ENCODE measurements at regions not wholly inside any gene's neighbourhood (a gene's known extent, or its start where the extent isn't known, plus 50 kb on each side); places are given as distances from the start of the nearest gene placed in this dataset.

DNA sequence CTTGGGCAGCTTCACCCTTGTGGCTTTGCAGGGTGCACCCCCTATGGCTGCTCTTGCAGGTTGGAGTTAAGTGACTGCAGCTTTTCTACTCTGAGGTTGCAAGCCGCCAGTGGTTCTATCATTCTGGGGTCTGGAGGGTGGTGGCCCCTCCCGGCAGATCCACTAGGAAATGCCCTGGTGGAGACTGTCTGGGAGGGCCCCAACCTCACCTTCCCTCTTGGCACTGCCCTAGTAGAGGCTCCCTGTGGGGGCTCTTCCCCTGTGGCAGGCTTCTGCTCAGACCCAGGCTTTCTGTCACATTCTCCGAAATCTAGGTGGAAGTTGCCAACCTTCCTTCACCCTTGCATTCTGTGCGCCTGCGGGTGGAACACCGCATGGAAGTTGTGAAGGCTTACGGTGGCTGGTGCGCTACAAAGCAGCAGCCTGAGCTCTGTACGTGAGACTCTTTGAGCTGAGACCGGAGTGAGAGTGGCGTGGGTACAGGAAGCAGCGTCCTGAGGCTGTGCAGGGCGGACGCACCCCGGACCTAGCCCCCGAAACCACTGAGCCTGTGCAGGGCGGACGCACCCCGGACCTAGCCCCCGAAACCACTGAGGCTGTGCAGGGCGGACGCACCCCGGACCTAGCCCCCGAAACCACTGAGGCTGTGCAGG is 626.7 kb upstream of the FRG1 start:
- H3K4me3 Mint-ChIP-seq = no peak overlapping the region
- no peaks in the 10 kb centered on the region for H3K27me3 Mint-ChIP-seq (ENCODE audit: low read depth)
- H3K4me1 Mint-ChIP-seq = no peaks in the 10 kb centered on the region
- peaks cover 6% of the 10 kb centered on the region for H3K36me3 Mint-ChIP-seq (ENCODE audit: low read depth)
- TF ChIP-seq, protein P1, sequence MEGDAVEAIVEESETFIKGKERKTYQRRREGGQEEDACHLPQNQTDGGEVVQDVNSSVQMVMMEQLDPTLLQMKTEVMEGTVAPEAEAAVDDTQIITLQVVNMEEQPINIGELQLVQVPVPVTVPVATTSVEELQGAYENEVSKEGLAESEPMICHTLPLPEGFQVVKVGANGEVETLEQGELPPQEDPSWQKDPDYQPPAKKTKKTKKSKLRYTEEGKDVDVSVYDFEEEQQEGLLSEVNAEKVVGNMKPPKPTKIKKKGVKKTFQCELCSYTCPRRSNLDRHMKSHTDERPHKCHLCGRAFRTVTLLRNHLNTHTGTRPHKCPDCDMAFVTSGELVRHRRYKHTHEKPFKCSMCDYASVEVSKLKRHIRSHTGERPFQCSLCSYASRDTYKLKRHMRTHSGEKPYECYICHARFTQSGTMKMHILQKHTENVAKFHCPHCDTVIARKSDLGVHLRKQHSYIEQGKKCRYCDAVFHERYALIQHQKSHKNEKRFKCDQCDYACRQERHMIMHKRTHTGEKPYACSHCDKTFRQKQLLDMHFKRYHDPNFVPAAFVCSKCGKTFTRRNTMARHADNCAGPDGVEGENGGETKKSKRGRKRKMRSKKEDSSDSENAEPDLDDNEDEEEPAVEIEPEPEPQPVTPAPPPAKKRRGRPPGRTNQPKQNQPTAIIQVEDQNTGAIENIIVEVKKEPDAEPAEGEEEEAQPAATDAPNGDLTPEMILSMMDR (IDR thresholded peaks at IDR 0.05; ENCODE audit: unreplicated experiment in 3 of 3) = no peak
- no peak overlapping the region for H3K27ac Mint-ChIP-seq
- H3K9me3 Mint-ChIP-seq = peaks cover 41% of the 10 kb centered on the region

DNA sequence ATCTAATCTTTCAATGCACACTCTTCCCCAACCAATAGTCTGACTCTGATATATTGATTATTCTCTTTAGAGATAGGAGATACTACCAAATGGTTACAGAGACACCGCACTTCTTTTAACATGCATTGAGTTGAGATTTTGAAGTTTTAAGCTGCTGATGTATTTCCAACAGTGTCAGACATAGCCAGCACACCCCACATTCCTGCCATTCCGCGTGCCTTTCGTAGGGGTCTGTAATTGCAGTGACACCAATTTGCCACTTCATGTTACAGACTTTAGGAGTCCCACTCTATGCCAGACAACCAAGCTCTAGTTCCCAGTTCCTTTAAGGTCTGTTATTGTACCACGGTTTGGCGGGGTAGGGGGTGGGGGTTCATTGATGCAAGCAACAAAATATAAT is 618.2 kb upstream of the FRG1 start:
- no peaks in the 10 kb centered on the region for H3K27me3 Mint-ChIP-seq (ENCODE audit: low read depth)
- H3K36me3 Mint-ChIP-seq (ENCODE audit: low read depth) = no peaks in the 10 kb centered on the region
- TF ChIP-seq, protein P1 (IDR thresholded peaks at IDR 0.05; ENCODE audit: unreplicated experiment in 3 of 3) = no peak
- no peak overlapping the region for H3K27ac Mint-ChIP-seq
- H3K4me3 Mint-ChIP-seq = no peak overlapping the region
- H3K9me3 Mint-ChIP-seq = peaks cover 51% of the 10 kb centered on the region
- no peaks in the 10 kb centered on the region for H3K4me1 Mint-ChIP-seq

DNA sequence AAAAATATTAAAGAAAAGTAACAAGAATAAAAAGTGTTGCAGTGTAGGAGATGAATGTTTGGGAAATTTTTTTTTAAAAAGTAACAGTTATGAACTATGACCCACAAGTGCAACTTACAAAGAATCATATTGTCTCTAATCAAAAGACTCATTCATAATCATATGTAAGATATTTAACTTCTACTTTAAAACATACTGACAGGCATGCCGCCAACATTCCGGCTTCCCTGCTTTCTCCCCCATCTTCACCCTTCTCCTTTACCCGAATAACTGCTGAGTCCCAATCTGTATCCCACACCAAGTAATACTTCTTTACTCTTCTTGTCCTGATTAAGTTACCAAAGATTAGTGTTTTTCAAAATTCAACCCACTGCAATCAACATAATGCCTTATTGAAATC is 598.8 kb upstream of the FRG1 start:
- Mint-ChIP-seq H3K27me3 (ENCODE audit: low read depth) (no peaks in the 10 kb centered on the region), H3K27ac (no peak overlapping the region), H3K36me3 (ENCODE audit: low read depth) (no peaks in the 10 kb centered on the region), H3K4me3 (no peak overlapping the region), H3K4me1 (no peaks in the 10 kb centered on the region), H3K9me3 (peaks cover 64% of the 10 kb centered on the region)
- TF ChIP-seq, protein P1 (IDR thresholded peaks at IDR 0.05; ENCODE audit: unreplicated experiment in 3 of 3) = no peak

DNA sequence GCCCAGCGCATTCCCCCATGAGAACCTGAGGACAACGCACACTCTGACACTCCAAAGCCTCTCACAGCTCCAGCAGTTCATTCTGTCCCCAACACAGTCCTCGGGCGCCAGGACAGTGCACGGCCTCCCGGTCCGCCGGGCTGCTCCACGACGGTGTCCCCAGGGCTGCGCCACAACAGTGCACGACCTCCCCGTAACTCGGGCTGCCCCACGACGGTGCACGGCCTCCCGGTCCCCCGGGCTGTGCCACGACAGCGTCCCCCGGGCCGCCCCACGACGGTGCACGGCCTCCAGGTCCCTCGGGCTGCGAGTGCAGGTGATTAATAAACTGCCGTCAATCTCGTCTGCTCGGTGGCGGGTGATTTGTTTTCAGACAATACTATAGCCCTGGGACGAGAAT is 585.1 kb upstream of the FRG1 start:
- Mint-ChIP-seq H3K9me3 (peaks cover 33% of the 10 kb centered on the region), H3K27me3 (ENCODE audit: low read depth) (no peaks in the 10 kb centered on the region), H3K4me3 (no peak overlapping the region), H3K4me1 (no peaks in the 10 kb centered on the region), H3K27ac (no peak overlapping the region), H3K36me3 (ENCODE audit: low read depth) (no peaks in the 10 kb centered on the region)
- TF ChIP-seq, protein P1 (IDR thresholded peaks at IDR 0.05; ENCODE audit: unreplicated experiment in 3 of 3) = no peak

DNA sequence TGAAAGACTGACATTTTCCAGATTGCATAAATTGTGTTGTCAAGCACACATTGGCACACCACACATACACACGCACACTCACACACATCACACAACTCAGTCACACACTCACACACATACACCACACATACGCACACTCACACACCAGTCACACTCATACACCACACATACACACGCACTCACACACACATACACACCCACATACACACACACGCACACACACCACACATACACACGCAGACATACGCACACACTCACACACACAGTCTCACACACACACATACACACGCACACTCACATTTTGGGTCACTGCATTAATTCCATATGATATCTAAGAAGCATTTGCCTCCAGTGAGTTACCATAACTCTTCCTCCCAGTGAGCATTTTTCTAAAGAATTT is 578.3 kb upstream of the FRG1 start:
- no peak overlapping the region for H3K4me3 Mint-ChIP-seq
- peaks cover 42% of the 10 kb centered on the region for H3K9me3 Mint-ChIP-seq
- no peaks in the 10 kb centered on the region for H3K36me3 Mint-ChIP-seq (ENCODE audit: low read depth)
- H3K27me3 Mint-ChIP-seq (ENCODE audit: low read depth) = no peaks in the 10 kb centered on the region
- no peak overlapping the region for H3K27ac Mint-ChIP-seq
- no peaks in the 10 kb centered on the region for H3K4me1 Mint-ChIP-seq
- TF ChIP-seq, protein P1 (IDR thresholded peaks at IDR 0.05; ENCODE audit: unreplicated experiment in 3 of 3) = no peak

DNA sequence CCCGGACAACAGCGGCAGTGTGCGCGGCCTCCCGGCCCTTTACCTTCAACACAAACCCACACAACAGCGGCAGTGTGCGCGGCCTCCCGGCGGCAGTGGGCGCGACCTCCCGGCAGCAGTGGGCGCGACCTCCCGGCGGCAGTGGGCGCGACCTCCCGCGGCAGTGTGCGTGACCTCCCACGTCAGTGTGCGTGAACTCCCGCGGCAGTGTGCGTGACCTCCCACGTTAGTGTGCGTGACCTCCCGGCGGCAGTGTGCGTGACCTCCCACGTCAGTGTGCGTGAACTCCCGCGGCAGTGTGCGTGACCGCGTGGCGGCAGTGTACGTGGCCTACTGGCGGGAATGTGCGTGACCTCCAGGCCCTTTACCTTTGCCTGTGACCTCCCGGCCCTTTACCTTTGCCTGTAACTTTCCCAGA is 576.6 kb upstream of the FRG1 start:
- TF ChIP-seq, protein P1 (IDR thresholded peaks at IDR 0.05; ENCODE audit: unreplicated experiment in 3 of 3) = no peak
- no peaks in the 10 kb centered on the region for H3K36me3 Mint-ChIP-seq (ENCODE audit: low read depth)
- H3K27me3 Mint-ChIP-seq (ENCODE audit: low read depth) = no peaks in the 10 kb centered on the region
- peaks cover 46% of the 10 kb centered on the region for H3K9me3 Mint-ChIP-seq
- H3K4me1 Mint-ChIP-seq = no peaks in the 10 kb centered on the region
- H3K27ac Mint-ChIP-seq = no peak overlapping the region
- H3K4me3 Mint-ChIP-seq = no peak overlapping the region

All from nephron (organoid).